HG03565 (cell line): ENCODE measurements at regions not wholly inside any gene's neighbourhood (a gene's known extent, or its start where the extent isn't known, plus 50 kb on each side); places are given as distances from the start of the nearest gene placed in this dataset.
"Not testable (repeated sequence)": the region's sequence is repeated elsewhere in the genome, so short reads cannot be mapped to it uniquely, and the experiment has no call there.

Experiments
- ATAC-seq: cut with Tn5 transposase; IDR thresholded peaks from one replicate; pipeline ENCODE4 v1.9.1; 2021; ENCODE audit warnings: mild to moderate bottlenecking, moderate library complexity; ENCODE audit not compliant: unreplicated experiment

GRCh38 chr5:82586661-82587310, 308.6 kb upstream of the RPS23 start:
- ATAC-seq: no peak

GRCh38 chr5:82586181-82586580, 308.0 kb upstream of the RPS23 start:
- ATAC-seq: no peak

DNA sequence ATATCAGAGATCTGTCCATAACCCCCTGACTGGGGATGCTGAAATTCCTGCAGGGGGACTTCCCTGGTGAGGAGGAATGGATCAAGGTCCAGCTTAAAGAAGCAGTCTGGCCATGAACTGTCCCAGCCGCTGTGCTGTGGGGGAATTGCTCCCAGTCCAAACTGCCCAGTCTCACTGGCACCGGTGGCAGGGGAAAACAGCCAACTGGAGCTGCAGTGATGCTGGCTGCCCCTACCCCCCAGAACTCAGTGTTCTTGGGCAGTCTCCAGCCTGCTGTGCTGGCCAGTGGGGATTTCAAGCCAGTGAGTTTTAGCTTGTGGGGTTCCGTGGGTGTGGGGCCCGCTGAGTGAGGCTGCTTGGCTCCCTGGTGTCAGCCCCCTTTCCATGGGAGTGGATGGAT, 306.5 kb upstream of the RPS23 start:
- ATAC-seq: no peak

DNA sequence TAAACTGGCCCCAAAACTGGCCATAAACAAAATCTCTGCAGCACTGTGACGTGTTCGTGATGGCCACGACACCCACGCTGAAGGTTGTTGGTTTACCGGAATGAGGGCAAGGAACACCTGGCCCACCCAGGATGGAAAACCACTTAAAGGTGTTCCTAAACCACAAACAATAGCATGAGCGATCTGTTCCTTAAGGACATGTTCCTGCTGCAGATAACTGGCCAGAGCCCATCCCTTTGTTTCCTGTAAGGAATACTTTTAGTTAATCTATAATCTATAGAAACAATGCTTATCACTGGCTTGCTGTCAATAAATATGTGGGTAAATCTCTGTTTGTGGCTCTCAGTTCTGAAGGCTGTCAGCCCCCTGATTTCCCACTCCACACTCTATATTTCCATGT, 305.2 kb upstream of the RPS23 start:
- not testable (repeated sequence) for ATAC-seq

DNA sequence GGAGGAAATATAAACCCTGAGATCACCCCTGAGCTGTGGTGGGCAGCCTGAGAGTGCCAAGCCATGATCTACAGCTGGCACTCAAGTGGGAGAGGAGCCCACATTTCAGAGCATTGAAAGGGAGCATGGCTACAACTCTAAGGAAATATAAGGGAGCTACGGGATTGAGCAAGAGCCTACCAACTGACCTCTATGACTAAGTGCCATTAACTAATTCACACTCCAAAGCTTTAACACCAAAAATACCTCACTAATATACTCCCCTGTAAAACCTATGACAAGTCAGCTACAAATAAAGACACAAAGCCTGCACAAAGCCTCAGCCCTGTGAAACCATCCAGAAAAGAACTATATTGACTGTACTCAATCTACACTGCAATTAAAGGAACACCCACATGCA, 286.8 kb upstream of the RPS23 start:
- no peak for ATAC-seq

DNA sequence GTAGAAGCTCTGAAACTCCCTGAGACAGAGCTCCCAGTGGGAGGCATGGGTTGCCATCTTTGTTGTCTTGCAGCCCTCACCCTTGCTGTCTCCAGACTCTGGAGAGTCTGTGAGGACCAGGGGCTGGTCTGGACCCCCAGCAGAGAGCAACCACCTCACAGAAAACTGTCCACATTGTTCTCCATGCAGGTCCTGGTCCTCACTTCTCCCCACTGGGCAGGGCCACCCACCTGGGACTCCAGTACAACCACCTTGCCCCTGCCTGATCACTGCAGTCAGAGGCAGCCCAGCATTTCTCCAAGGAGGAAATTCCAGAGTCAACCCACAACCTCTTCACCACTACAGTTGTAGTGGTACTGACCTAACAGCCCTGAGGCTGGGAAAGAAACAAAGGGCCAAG, 285.6 kb upstream of the RPS23 start:
- no peak for ATAC-seq

DNA sequence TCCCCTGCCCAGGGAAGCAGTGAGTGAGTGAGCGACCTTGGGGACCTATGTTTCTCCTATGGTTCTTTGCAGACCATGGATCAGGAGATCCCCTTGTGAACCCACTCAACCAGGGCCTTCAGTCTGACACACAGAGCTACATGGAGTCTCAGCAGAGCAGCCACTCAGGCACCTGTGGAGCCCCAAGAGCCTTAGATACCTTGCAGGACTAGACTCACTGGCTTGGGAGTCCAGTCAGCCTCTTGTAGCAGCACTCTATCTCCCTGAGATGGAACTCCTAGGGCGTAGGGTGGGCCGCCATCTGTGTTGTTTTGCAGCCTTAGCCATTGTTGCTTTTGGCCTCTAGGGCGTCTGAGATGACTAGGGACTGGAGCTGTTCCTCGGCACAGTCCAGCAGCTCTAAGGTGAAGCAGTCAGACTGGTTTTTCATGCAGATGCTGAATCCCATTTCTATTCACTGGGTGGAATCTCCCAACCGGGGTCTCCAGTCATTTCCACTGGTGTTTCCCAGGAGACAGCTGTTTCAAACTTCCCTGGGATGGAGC, 284.6 kb upstream of the RPS23 start:
- ATAC-seq: no peak

GRCh38 chr5:82561797-82562196, 283.6 kb upstream of the RPS23 start:
- no peak for ATAC-seq

DNA sequence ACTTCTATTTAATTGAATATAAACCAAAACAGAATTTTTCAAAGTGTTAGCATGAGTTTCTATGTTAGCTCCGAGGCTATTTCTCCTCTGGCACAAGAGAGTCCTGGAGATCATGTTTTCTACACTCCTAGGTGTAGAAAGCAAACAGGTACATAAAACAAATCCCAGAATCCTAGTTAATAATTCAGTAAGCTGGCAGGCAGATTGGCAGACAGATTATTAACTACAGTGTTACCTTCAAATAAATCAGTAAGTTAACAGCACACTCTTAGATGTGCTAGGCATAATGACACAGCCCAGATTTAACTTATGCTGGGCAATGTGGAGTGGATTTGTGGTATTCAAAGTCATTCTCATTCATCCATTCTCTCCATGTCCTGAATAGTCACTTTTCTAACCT, 282.8 kb upstream of the RPS23 start:
- ATAC-seq: no peak

DNA sequence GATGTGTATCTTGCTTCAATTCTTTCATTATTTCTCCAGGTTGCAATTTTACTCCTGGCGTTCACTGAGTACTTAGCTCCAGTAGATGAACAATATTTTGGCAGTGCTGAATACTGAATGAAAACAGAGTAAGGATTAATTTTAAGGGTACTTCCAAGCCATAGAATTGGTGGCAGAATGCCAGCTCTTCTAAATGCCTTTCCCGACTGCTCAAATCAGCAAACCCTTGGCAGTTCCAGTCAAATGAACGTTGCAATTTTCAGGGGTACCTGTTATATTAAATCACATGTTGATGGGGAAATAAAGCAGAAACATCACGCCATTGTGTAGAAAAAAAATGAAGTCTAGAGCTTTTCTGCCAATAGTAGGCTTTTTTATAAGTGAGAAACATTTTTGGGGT, 282.4 kb upstream of the RPS23 start:
- no peak for ATAC-seq

DNA sequence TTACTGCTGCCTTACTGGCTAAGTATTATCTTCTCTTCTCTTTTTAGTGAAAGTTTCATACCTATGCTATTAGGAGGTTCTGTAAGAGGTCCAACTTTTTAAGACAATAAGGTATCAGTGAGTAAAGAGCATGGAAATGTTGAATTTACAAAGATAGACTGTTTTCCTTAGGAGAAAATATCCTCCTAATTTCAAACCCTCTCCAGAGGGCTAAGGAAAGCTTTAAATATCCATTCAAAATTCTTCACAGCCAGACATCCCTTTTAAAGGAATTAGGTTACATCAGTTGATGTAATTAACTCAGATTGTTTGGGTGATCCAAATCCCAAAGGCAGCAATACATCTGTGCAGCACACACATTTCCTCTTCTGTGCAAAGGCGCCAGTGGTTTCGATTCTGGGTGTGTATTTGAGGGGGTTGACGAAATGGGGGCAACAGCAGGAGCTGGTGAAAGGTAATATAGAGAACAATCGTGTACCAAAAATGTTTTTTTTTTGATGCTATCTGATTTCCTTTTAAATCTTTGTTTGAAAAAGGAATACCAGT, 273.8 kb upstream of the RPS23 start:
- ATAC-seq: no peak

GRCh38 chr5:82551192-82551591, 273.0 kb upstream of the RPS23 start:
- no peak for ATAC-seq

GRCh38 chr5:82549263-82549662, 271.1 kb upstream of the RPS23 start:
- no peak for ATAC-seq

DNA sequence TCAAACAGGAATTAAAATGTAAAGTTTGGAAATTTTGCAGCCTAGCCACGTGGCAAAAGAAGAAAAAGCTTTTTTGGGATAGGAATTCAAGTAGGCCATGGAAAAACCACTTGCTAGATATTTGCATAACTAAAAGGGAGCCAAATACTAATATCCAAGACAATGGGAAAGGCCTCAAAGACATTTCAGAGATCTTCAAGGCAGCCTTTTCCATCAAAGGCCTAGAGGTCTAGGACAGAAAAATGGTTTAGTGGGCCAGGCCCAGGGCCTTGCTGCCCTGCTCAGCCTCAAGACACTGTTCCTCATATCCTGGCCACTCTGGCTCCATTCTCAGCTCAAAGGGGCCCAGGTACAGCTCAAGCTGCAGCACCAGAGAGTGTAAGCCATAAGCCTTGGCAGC, 265.9 kb upstream of the RPS23 start:
- ATAC-seq: no peak

GRCh38 chr5:82540301-82540700, 262.1 kb upstream of the RPS23 start:
- no peak for ATAC-seq

- no peak for ATAC-seq
Observed at GRCh38 chr5:82538339-82539034, 260.3 kb upstream of the RPS23 start.

DNA sequence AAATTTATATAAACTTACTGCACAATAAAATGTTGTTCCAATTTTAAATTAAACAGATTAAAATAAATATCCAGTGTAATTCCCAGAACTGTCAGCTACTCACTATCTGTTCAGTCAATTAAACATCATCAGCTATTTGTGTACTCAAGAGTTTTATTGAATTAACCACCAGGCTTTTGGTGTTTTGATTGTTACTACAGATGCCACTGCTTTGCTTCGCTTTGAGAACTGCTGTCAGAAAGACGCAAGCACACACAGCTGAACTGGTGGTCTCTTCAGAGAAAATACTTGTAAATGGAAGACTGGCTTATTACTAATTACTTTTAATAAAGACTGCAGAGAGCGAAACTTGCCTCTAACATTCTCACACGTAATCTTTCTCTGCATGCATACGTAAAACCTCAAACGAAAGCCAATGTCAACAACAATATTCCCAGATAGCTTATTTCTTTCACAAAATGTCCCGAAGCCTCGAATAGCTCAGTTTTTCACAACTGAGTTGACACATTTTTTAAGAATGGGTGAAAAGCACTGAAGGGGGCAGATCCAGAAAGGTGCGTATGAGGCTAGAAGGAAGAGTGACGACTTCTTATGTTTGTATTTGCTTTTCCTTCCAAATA, 259.6 kb upstream of the RPS23 start:
- ATAC-seq: no peak

DNA sequence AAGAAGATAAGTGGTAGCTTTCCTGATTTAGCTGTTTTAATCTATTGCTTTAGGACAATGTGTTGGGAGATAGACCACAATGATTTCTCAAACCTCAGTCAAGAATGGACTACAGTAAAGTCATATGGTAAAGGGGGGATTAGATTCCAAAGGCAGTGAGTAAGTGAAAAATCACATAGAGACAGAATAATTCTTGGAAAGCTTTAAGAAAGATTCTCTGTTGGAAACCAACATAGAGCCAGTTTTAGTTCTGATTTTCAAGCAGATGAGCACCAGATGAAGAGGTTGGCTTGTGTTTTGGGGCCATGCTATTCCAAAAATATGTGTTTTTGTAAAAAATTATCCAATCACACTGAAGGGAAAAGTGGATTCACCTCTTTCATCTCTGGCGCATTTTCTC, 256.8 kb upstream of the RPS23 start:
- ATAC-seq: no peak

GRCh38 chr5:82532075-82532474, 253.9 kb upstream of the RPS23 start:
- not testable (repeated sequence) for ATAC-seq

- no peak for ATAC-seq
Observed at GRCh38 chr5:82526540-82526939, 248.4 kb upstream of the RPS23 start.

GRCh38 chr5:82525626-82526025, 247.5 kb upstream of the RPS23 start:
- ATAC-seq: no peak

DNA sequence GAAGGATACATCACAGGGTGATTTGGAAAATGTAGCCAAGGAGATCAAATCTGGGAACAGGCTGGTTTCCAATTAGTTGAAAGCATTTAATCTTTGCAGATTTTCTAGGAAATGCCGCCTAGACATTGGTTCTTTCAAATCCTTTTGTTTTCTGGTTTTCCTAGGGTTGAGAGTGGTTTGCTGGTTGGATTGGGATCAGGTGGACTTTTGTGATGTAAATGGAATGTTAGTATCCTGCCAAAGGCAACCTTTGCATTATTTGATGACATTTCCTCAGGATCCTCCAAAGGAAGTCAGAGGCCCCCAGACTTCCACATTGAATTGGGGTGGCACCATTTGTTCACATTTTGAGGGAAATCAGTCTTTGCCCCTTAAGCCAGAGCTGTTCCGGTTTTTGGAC, 245.5 kb upstream of the RPS23 start:
- no peak for ATAC-seq
